Neural crest cell (in vitro differentiated cells): ENCODE measurements at regions not wholly inside any gene's neighbourhood (a gene's known extent, or its start where the extent isn't known, plus 50 kb on each side); places are given as distances from the start of the nearest gene placed in this dataset.

Experiments used
- DNase-seq: peaks from one replicate; pipeline ENCODE4 v3.0.0; 2021; ENCODE audit warnings: low read depth, mixed read lengths, low spot score
- H3K27ac Mint-ChIP-seq: one replicate; pipeline ENCODE4 v1.8.0; 2021; ENCODE audit warnings: mild to moderate bottlenecking, mixed read lengths; ENCODE audit not compliant: unreplicated experiment
- H3K27me3 Mint-ChIP-seq: 2 replicates; pipeline ENCODE4 v1.8.0; 2021; ENCODE audit warnings: low read depth, mild to moderate bottlenecking, mixed read lengths
- H3K36me3 Mint-ChIP-seq: 2 replicates; pipeline ENCODE4 v1.8.0; 2021; ENCODE audit warnings: low read depth, mild to moderate bottlenecking, mixed read lengths
- H3K4me1 Mint-ChIP-seq: 2 replicates; pipeline ENCODE4 v1.8.0; 2021; ENCODE audit warnings: mixed read lengths
- H3K4me3 Mint-ChIP-seq: one replicate; pipeline ENCODE4 v1.8.0; 2021; ENCODE audit warnings: mild to moderate bottlenecking, mixed read lengths
- H3K9me3 Mint-ChIP-seq: 2 replicates; pipeline ENCODE4 v1.8.0; 2021; ENCODE audit warnings: mixed read lengths
- CTCF ChIP-seq: fragments of 200-600 bp; sonication (generic); conservative IDR thresholded peaks from 2 replicates; pipeline ENCODE4 v1.5.0; 2021; ENCODE audit warnings: antibody characterized with exemption, mild to moderate bottlenecking

GRCh38 chr16:87053016-87053982, 263.9 kb downstream of the C16orf95 start:
- H3K4me1 Mint-ChIP-seq: no peaks in the 10 kb centered on the region
- H3K27me3 Mint-ChIP-seq: peaks cover 6% of the 10 kb centered on the region
- no peak for DNase-seq
- peaks cover 3% of the 10 kb centered on the region for H3K9me3 Mint-ChIP-seq
- no peaks in the 10 kb centered on the region for H3K36me3 Mint-ChIP-seq
- H3K27ac Mint-ChIP-seq: no peak overlapping the region
- no peak overlapping the region for H3K4me3 Mint-ChIP-seq
- TF ChIP-seq CTCF: peak; percentile 45

- Mint-ChIP-seq H3K4me1 (no peaks in the 10 kb centered on the region), H3K36me3 (no peaks in the 10 kb centered on the region), H3K27me3 (peaks cover 6% of the 10 kb centered on the region), H3K4me3 (no peak overlapping the region), H3K27ac (no peak overlapping the region), H3K9me3 (peaks cover 3% of the 10 kb centered on the region)
- no peak for DNase-seq
- no peak for TF ChIP-seq CTCF
Measured at GRCh38 chr16:87054154-87054553, 263.0 kb downstream of the C16orf95 start.

GRCh38 chr16:87054856-87055255, 262.3 kb downstream of the C16orf95 start:
- peaks cover 3% of the 10 kb centered on the region for H3K9me3 Mint-ChIP-seq
- no peak for TF ChIP-seq CTCF
- no peak overlapping the region for H3K27ac Mint-ChIP-seq
- no peaks in the 10 kb centered on the region for H3K36me3 Mint-ChIP-seq
- peaks cover 5% of the 10 kb centered on the region for H3K27me3 Mint-ChIP-seq
- no peaks in the 10 kb centered on the region for H3K4me1 Mint-ChIP-seq
- no peak for DNase-seq
- no peak overlapping the region for H3K4me3 Mint-ChIP-seq

- TF ChIP-seq CTCF: no peak
- peaks cover 10% of the 10 kb centered on the region for H3K27me3 Mint-ChIP-seq
Measured at GRCh38 chr16:87056083-87056482, 261.1 kb downstream of the C16orf95 start.

GRCh38 chr16:87056551-87056950, 260.6 kb downstream of the C16orf95 start:
- peaks cover 3% of the 10 kb centered on the region for H3K9me3 Mint-ChIP-seq
- no peak overlapping the region for H3K27ac Mint-ChIP-seq
- no peaks in the 10 kb centered on the region for H3K36me3 Mint-ChIP-seq
- H3K4me1 Mint-ChIP-seq: no peaks in the 10 kb centered on the region
- TF ChIP-seq CTCF: no peak
- H3K27me3 Mint-ChIP-seq: peaks cover 14% of the 10 kb centered on the region
- DNase-seq: no peak
- no peak overlapping the region for H3K4me3 Mint-ChIP-seq

More at GRCh38 chr16:87056083-87056482, 261.1 kb downstream of the C16orf95 start:
- H3K27ac Mint-ChIP-seq: peak overlapping the region; percentile 5
- no peaks in the 10 kb centered on the region for H3K4me1 Mint-ChIP-seq
- H3K9me3 Mint-ChIP-seq: peaks cover 3% of the 10 kb centered on the region
- H3K36me3 Mint-ChIP-seq: no peaks in the 10 kb centered on the region
- DNase-seq: no peak
- no peak overlapping the region for H3K4me3 Mint-ChIP-seq
